ENCODE measurements at regions not wholly inside any gene's neighbourhood (a gene's known extent, or its start where the extent isn't known, plus 50 kb on each side); places are given as distances from the start of the nearest gene placed in this dataset.

- TF ChIP-seq, protein P1, sequence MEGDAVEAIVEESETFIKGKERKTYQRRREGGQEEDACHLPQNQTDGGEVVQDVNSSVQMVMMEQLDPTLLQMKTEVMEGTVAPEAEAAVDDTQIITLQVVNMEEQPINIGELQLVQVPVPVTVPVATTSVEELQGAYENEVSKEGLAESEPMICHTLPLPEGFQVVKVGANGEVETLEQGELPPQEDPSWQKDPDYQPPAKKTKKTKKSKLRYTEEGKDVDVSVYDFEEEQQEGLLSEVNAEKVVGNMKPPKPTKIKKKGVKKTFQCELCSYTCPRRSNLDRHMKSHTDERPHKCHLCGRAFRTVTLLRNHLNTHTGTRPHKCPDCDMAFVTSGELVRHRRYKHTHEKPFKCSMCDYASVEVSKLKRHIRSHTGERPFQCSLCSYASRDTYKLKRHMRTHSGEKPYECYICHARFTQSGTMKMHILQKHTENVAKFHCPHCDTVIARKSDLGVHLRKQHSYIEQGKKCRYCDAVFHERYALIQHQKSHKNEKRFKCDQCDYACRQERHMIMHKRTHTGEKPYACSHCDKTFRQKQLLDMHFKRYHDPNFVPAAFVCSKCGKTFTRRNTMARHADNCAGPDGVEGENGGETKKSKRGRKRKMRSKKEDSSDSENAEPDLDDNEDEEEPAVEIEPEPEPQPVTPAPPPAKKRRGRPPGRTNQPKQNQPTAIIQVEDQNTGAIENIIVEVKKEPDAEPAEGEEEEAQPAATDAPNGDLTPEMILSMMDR (IDR thresholded peaks at IDR 0.05): no peak
These were observed 342.1 kb downstream of the ZFHX3 start for GRCh38 chr16:72705801-72706200.

GRCh38 chr16:72704746-72705372 lies 343.1 kb downstream of the ZFHX3 start:
- TF ChIP-seq, protein P1 (IDR thresholded peaks at IDR 0.05): no peak

DNA sequence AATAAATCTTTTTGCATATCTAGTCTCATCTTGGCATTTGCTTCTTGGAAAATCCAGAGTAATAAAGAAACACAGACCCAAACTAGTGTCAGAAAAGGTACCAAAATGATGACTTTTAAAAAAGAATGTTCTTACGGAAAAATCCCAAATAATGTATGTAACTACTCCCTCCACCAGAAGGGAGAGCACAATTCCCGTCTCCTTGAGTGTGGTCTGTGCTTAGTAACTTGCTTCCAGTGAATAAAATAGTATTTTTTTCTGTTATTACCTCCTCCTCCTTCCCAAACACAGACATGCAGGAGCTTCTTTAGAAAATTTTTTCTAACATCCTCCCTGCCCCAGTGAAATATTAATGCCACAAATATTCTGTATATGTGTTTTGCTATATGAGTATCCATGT lies 358.1 kb downstream of the ZFHX3 start:
- TF ChIP-seq, protein P1 (IDR thresholded peaks at IDR 0.05): no peak

DNA sequence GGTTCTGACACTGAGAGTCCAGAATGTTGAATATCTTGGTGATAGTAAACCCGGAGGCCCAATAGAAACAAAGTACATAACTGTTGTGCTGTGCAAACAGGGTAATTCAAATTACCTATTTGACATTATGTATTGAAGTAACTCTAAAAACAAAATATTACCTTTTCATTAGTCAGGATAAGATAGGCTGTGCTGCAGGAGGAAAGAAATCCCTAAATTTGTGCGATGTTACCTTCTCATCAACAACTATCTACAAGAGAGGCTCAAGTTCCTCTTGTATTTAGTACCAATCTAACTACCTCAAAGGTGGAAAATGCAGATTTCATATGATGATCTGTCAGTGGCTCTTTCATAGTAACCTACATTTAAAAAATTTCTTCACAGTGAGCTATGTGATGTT lies 367.2 kb downstream of the ZFHX3 start:
- TF ChIP-seq, protein P1 (IDR thresholded peaks at IDR 0.05): no peak

- TF ChIP-seq, protein P1 (IDR thresholded peaks at IDR 0.05): no peak
These were observed 368.1 kb downstream of the ZFHX3 start for GRCh38 chr16:72679856-72680255.

DNA sequence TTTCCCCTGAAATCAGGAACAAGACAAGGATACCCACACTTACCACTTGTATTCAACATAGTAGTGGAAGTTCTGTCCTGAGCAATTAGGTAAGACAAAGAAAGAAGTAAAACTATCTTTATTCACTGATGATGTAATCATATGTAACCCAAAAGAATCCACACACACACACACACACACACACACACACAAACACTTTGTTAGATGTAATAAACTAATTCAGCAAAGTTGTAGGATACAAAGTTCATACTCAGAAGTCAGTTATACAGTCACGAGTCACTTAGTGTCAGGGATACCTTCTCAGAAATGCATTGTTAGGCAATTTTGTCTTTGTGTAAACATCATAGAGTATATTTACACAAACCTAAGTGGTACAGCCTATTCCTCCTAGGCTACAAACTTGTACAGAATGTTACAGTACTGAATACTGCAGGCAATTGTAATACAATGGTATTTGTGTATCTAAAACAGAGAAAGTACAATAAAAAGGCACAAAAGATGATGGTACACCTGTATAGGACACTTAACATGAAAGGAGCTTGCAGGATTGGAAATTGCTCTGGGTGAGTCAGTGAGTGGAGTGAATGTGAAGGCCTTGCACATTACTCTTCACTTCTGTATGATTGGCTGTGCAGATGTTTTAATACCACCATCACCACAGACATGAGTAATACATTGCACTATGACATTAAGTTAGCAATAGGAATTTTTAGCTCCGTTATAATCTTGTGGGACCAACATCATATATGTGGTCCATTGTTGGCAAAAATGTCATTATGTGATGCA lies 370.1 kb downstream of the ZFHX3 start:
- TF ChIP-seq, protein P1 (IDR thresholded peaks at IDR 0.05): no peak

DNA sequence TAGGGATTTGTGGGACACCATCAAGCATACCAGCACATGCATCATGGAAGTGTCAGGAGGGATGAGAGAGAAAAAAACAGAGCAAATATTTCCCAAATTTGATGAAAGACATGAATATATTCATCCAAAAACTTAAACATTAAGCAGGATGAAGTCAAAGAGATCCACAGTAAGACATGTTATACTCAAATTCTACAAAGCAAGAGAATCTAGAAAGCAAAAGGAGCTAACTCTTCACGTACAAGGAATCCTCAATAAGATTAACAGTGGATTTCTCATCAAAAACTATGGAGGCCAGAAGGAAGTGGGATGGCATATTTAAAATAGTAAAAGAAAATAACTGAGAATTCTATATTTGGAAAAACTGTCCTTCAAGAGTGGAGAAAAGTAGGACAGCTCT lies 374.8 kb downstream of the ZFHX3 start:
- TF ChIP-seq, protein P1 (IDR thresholded peaks at IDR 0.05): no peak
